NT2/D1 (cell line): ENCODE measurements at regions not wholly inside any gene's neighbourhood (a gene's known extent, or its start where the extent isn't known, plus 50 kb on each side); places are given as distances from the start of the nearest gene placed in this dataset.

Source experiments
- SUZ12 ChIP-seq: IDR thresholded peaks from 2 replicates; pipeline ENCODE4 v1.6.1; 2011; ENCODE audit not compliant: insufficient read length, insufficient read depth; ENCODE audit errors: extremely low read depth
- YY1 ChIP-seq: IDR thresholded peaks from 2 replicates; pipeline ENCODE4 v1.6.1; 2011; ENCODE audit not compliant: insufficient read length, insufficient read depth
- ZNF274 ChIP-seq: IDR thresholded peaks from 2 replicates; pipeline ENCODE4 v1.6.1; 2011; ENCODE audit warnings: mild to moderate bottlenecking, low read depth, low read length

DNA sequence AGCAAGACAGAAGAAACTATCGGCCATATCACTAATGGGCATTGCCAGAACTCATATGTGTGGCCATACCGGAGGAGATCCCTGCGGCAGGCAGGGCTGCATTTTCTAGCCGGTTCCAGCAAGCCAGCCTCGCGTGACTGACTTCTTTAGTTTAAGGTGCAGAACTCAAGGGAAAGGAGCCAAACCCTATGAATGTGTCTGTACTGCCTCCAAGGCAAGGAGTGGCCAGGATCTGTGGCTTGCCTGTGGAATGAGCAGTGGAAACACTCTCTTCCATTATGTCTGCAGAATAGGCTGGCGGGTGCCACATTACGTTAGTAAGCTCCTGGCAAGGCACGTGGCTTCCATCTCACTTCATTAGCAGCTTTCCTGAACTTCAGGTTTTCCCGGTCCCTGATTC, 137.6 kb downstream of the ATL2 start:
- TF ChIP-seq SUZ12 (no peak), YY1 (no peak), ZNF274 (no peak)
